ENCODE measurements at regions not wholly inside any gene's neighbourhood (a gene's known extent, or its start where the extent isn't known, plus 50 kb on each side); places are given as distances from the start of the nearest gene placed in this dataset.

GRCh38 chr1:62373221-62373620 is 54.0 kb upstream of the KANK4 start:
- no peak for FAIRE-seq
- TF ChIP-seq ZNF264 (CRISPR knock-in tag; IDR thresholded peaks at IDR 0.05) (no peak), KLF16 (CRISPR knock-in tag; IDR thresholded peaks at IDR 0.05) (no peak), ZNF207 (IDR thresholded peaks at IDR 0.05; ENCODE audit: borderline replicate concordance) (no peak), SNRNP70 (IDR thresholded peaks at IDR 0.05; ENCODE audit: low read depth, low read length) (no peak), REST (IDR thresholded peaks at IDR 0.05; ENCODE audit: borderline replicate concordance in 1 of 2, low read depth in 1 of 2, low read length in 2 of 2) (no peak)
- no peak overlapping the region for H3K27ac ChIP-seq (ENCODE audit: extremely low read length, insufficient read depth, low read length)
- no peak overlapping the region for H3K4me2 ChIP-seq (ENCODE audit: low read depth, low read length)
- H2AFZ ChIP-seq (ENCODE audit: low read length), result no peak overlapping the region
- peaks cover 27% of the 10 kb centered on the region for H3K4me1 ChIP-seq (ENCODE audit: insufficient read depth, low read length)
- no peaks in the 10 kb centered on the region for H3K79me2 ChIP-seq (ENCODE audit: insufficient read depth, low read length)
- H3K9ac ChIP-seq (ENCODE audit: insufficient read depth, low read depth, low read length), result no peak overlapping the region
- H4K20me1 ChIP-seq (ENCODE audit: insufficient read depth, low read length), result no peaks in the 10 kb centered on the region
- no TSS peak for BruUV-seq (replicated peaks)
- H3K9me3 ChIP-seq (ENCODE audit: low read length), result no peaks in the 10 kb centered on the region
- no peak overlapping the region for H3K4me3 ChIP-seq (replicated peaks in 1 of 3; ENCODE audit: insufficient read depth in 1 of 3, low read depth in 2 of 3, low read length in 3 of 3)
- H3K36me3 ChIP-seq (replicated peaks in 1 of 2; ENCODE audit: control insufficient read depth in 1 of 2, insufficient read depth in 2 of 2, low read length in 2 of 2), result no peaks in the 10 kb centered on the region
- in situ Hi-C loops (cut with HindIII; ENCODE audit: extremely low pct_ligation_motif_present, low pct_unique_long_range_greater_than_20kb) (no loop called here), intact Hi-C loops (cut with micrococcal nuclease; ENCODE audit: unreplicated experiment) (no loop called here)
- WGBS (ENCODE audit: low lambda C conversion rate), result 86% methylated on average over 5 of the region's 5 CpGs
- no peaks in the 10 kb centered on the region for H3K27me3 ChIP-seq (ENCODE audit: control insufficient read depth in 1 of 2, insufficient read depth in 2 of 2, low read length in 2 of 2)
- no peak for DNase-seq (ENCODE audit: low spot score)
- ChIA-PET CTCF (ENCODE audit: low intra/inter-chr PET ratio, low total read pairs) (no interaction called here), POLR2A (no interaction called here)
- no peak for ATAC-seq
